ENCODE measurements at regions not wholly inside any gene's neighbourhood (a gene's known extent, or its start where the extent isn't known, plus 50 kb on each side); places are given as distances from the start of the nearest gene placed in this dataset.

- Histone ChIP-seq H2AFZ (replicated peaks; ENCODE audit: low read length, poor library complexity) (no peak overlapping the region), H4K20me1 (ENCODE audit: insufficient read depth, low read length) (no peaks in the 10 kb centered on the region), H4K91ac (ENCODE audit: insufficient read depth, low read depth, low read length) (no peak overlapping the region), H4K8ac (ENCODE audit: low read depth in 2 of 2, low read length in 2 of 2) (no peak overlapping the region), H3K9me3 (ENCODE audit: control insufficient read depth, insufficient read depth, low read length) (peaks cover 19% of the 10 kb centered on the region), H3K4me3 (ENCODE audit: insufficient read depth, low read depth, low read length) (no peak overlapping the region), H3K79me1 (ENCODE audit: low read depth in 1 of 2, low read length in 2 of 2) (no peaks in the 10 kb centered on the region), H2BK20ac (ENCODE audit: low read depth, low read length) (no peak overlapping the region), H4K5ac (ENCODE audit: low read depth, low read length) (no peak overlapping the region), H2AK9ac (replicated peaks; ENCODE audit: low read depth, low read length, poor library complexity) (no peak overlapping the region), H3K18ac (ENCODE audit: low read depth, low read length) (no peak overlapping the region), H3K4ac (ENCODE audit: low read depth, low read length) (no peak overlapping the region), H3K56ac (ENCODE audit: extremely low read depth, insufficient read depth, low read length) (no peak overlapping the region), H3K9me1 (ENCODE audit: insufficient read depth, low read length) (no peaks in the 10 kb centered on the region), H3K14ac (replicated peaks; ENCODE audit: low read depth, low read length) (no peak overlapping the region), H3K27me3 (ENCODE audit: control insufficient read depth, insufficient read depth, low read length) (no peaks in the 10 kb centered on the region), H3K27ac (ENCODE audit: insufficient read depth, low read length) (no peak overlapping the region), H2AK5ac (ENCODE audit: low read depth, low read length) (no peak overlapping the region), H3K4me2 (ENCODE audit: low read depth, low read length) (no peak overlapping the region), H3K36me3 (ENCODE audit: control insufficient read depth, insufficient read depth, low read length) (no peaks in the 10 kb centered on the region), H2BK120ac (ENCODE audit: low read depth, low read length) (no peak overlapping the region), H3K9ac (ENCODE audit: low read depth, low read length) (no peak overlapping the region), H2BK15ac (ENCODE audit: low read depth, low read length) (no peak overlapping the region), H3K4me1 (ENCODE audit: control insufficient read depth, insufficient read depth, low read length) (peaks cover 2% of the 10 kb centered on the region; the same call in 1 of the 2 replicates), H3K23ac (ENCODE audit: low read depth, low read length) (no peak overlapping the region), H2BK5ac (ENCODE audit: low read depth, low read length, poor library complexity, severe bottlenecking) (no peak overlapping the region)
- ATAC-seq (ENCODE audit: low read depth) (no peak), DNase-seq (no peak)
- no CpG with 5 or more reads among the region's 1 CpG for WGBS, 2 experiments (ENCODE audit: extremely low coverage in 2 of 2, insufficient read length in 1 of 2)
- BruUV-seq (replicated peaks) = no TSS peak
- in situ Hi-C loops (cut with MboI; ENCODE audit: low sequenced_read_pairs) = no loop called here
- TF ChIP-seq USF2 (IDR thresholded peaks at IDR 0.05; ENCODE audit: low read depth, low read length) (no peak), MAFK (IDR thresholded peaks at IDR 0.05; ENCODE audit: low read depth, low read length) (no peak), POLR2A (IDR thresholded peaks at IDR 0.05; ENCODE audit: low read depth, low read length) (no peak), RCOR1 (IDR thresholded peaks at IDR 0.05; ENCODE audit: insufficient replicate concordance, low read length) (no peak), RAD21 (IDR thresholded peaks at IDR 0.05; ENCODE audit: low read length) (no peak), NFE2L2 (IDR thresholded peaks at IDR 0.05; ENCODE audit: low read depth, low read length) (no peak), CHD1 (IDR thresholded peaks at IDR 0.05; ENCODE audit: low read depth, low read length) (no peak), MXI1 (IDR thresholded peaks at IDR 0.05; ENCODE audit: borderline replicate concordance, low read depth, low read length) (no peak), MAZ (IDR thresholded peaks at IDR 0.05; ENCODE audit: borderline replicate concordance, low read depth, low read length) (no peak), FOS (IDR thresholded peaks at IDR 0.05; ENCODE audit: low read depth, low read length) (no peak), ELK1 (IDR thresholded peaks at IDR 0.05; ENCODE audit: borderline replicate concordance, low read depth, low read length) (no peak), BHLHE40 (IDR thresholded peaks at IDR 0.05; ENCODE audit: low read depth, low read length) (no peak), CTCF (conservative IDR thresholded peaks at IDR 0.05; ENCODE audit: low read depth, low read length) (no peak), SMC3 (IDR thresholded peaks at IDR 0.05; ENCODE audit: low read depth, low read length) (no peak), CEBPB (IDR thresholded peaks at IDR 0.05; ENCODE audit: low read depth, low read length) (no peak), RFX5 (IDR thresholded peaks at IDR 0.05; ENCODE audit: low read depth, low read length) (no peak)
- ChIA-PET POLR2A (ENCODE audit: unreplicated experiment) (no interaction called here), CTCF (no interaction called here)
- intact Hi-C loops (cut with micrococcal nuclease) = no loop called here
- dilution Hi-C loops (cut with HindIII; ENCODE audit: low sequenced_read_pairs, unreplicated experiment) = no loop called here
These were observed 65.2 kb upstream of the LRCH1 start for GRCh38 chr13:46487748-46488147.
